Epithelial cell of proximal tubule (primary cell): ENCODE measurements at regions not wholly inside any gene's neighbourhood (a gene's known extent, or its start where the extent isn't known, plus 50 kb on each side); places are given as distances from the start of the nearest gene placed in this dataset.

Experiments
- DNase-seq: peaks from one replicate; pipeline ENCODE4 v3.0.0-alpha.2; 2011; ENCODE audit warnings: low read depth
- H3K4me3 ChIP-seq: 2 replicates; pipeline ENCODE4 v1.5.1; 2011; ENCODE audit warnings: low read depth, mild to moderate bottlenecking, low read length
- CTCF ChIP-seq: conservative IDR thresholded peaks from 2 replicates; pipeline ENCODE4 v1.5.1; 2012; ENCODE audit warnings: low read depth, mild to moderate bottlenecking, low read length

- DNase-seq: no peak
- no peak overlapping the region for H3K4me3 ChIP-seq
- TF ChIP-seq CTCF: no peak
Measured at GRCh38 chr3:70554170-70554569, 241.7 kb upstream of the MDFIC2 start.

- DNase-seq: no peak
- TF ChIP-seq CTCF: peak; percentile 85
- H3K4me3 ChIP-seq: no peak overlapping the region
Measured at GRCh38 chr3:70550723-70551319, 238.4 kb upstream of the MDFIC2 start.

- DNase-seq: no peak
- no peak for TF ChIP-seq CTCF
- no peak overlapping the region for H3K4me3 ChIP-seq
Measured at GRCh38 chr3:70546679-70547078, 234.2 kb upstream of the MDFIC2 start.

GRCh38 chr3:70543493-70543892 lies 231.1 kb upstream of the MDFIC2 start:
- no peak for TF ChIP-seq CTCF
- no peak for DNase-seq
- no peak overlapping the region for H3K4me3 ChIP-seq

GRCh38 chr3:70539908-70540307 lies 227.5 kb upstream of the MDFIC2 start:
- no peak overlapping the region for H3K4me3 ChIP-seq
- DNase-seq: no peak
- peak; percentile 31 for TF ChIP-seq CTCF

GRCh38 chr3:70532806-70533205 lies 220.4 kb upstream of the MDFIC2 start:
- no peak overlapping the region for H3K4me3 ChIP-seq

More at GRCh38 chr3:70532806-70533205, 220.4 kb upstream of the MDFIC2 start:
- TF ChIP-seq CTCF: no peak
- DNase-seq: no peak
